NT2/D1 (cell line): ENCODE measurements at regions not wholly inside any gene's neighbourhood (a gene's known extent, or its start where the extent isn't known, plus 50 kb on each side); places are given as distances from the start of the nearest gene placed in this dataset.

ENCODE experiments used
- SUZ12 ChIP-seq: IDR thresholded peaks from 2 replicates; pipeline ENCODE4 v1.6.1; 2011; ENCODE audit not compliant: insufficient read length, insufficient read depth; ENCODE audit errors: extremely low read depth
- YY1 ChIP-seq: IDR thresholded peaks from 2 replicates; pipeline ENCODE4 v1.6.1; 2011; ENCODE audit not compliant: insufficient read length, insufficient read depth
- ZNF274 ChIP-seq: IDR thresholded peaks from 2 replicates; pipeline ENCODE4 v1.6.1; 2011; ENCODE audit warnings: mild to moderate bottlenecking, low read depth, low read length

GRCh38 chr2:145199827-145200706 lies 680.1 kb upstream of the ZEB2 start:
- TF ChIP-seq YY1 (no peak), ZNF274 (no peak), SUZ12 (no peak)
